Glutamatergic neuron (in vitro differentiated cells): ENCODE measurements at regions not wholly inside any gene's neighbourhood (a gene's known extent, or its start where the extent isn't known, plus 50 kb on each side); places are given as distances from the start of the nearest gene placed in this dataset.
"Not testable (repeated sequence)": the region's sequence is repeated elsewhere in the genome, so short reads cannot be mapped to it uniquely, and the experiment has no call there.

ENCODE experiments used
- DNase-seq: peaks from one replicate; pipeline ENCODE4 v3.0.0; 2022
- H3K27ac Mint-ChIP-seq: one replicate; pipeline ENCODE4 v1.8.0; 2020; ENCODE audit warnings: mild to moderate bottlenecking, mixed read lengths, inconsistent platforms; ENCODE audit not compliant: unreplicated experiment
- H3K27me3 Mint-ChIP-seq: one replicate; pipeline ENCODE4 v1.8.0; 2020; ENCODE audit warnings: mild to moderate bottlenecking, moderate library complexity, mixed read lengths, inconsistent platforms; ENCODE audit not compliant: unreplicated experiment
- H3K36me3 Mint-ChIP-seq: one replicate; pipeline ENCODE4 v1.8.0; 2020; ENCODE audit warnings: mild to moderate bottlenecking, mixed read lengths, inconsistent platforms; ENCODE audit not compliant: unreplicated experiment
- H3K4me1 Mint-ChIP-seq: one replicate; pipeline ENCODE4 v1.8.0; 2020; ENCODE audit warnings: mild to moderate bottlenecking, low read depth, mixed read lengths, inconsistent platforms; ENCODE audit not compliant: unreplicated experiment
- H3K4me3 Mint-ChIP-seq: one replicate; pipeline ENCODE4 v1.8.0; 2020; ENCODE audit warnings: mild to moderate bottlenecking, mixed read lengths, inconsistent platforms; ENCODE audit not compliant: unreplicated experiment
- H3K9me3 Mint-ChIP-seq: one replicate; pipeline ENCODE4 v1.8.0; 2020; ENCODE audit warnings: mild to moderate bottlenecking, moderate library complexity, mixed read lengths, inconsistent platforms; ENCODE audit not compliant: unreplicated experiment
- TF ChIP-seq, protein P1 (sequence below): fragments of 200-600 bp; sonication (generic); IDR thresholded peaks from one replicate; pipeline ENCODE4 v1.5.0; 2021; ENCODE audit not compliant: partially characterized antibody, unreplicated experiment

DNA sequence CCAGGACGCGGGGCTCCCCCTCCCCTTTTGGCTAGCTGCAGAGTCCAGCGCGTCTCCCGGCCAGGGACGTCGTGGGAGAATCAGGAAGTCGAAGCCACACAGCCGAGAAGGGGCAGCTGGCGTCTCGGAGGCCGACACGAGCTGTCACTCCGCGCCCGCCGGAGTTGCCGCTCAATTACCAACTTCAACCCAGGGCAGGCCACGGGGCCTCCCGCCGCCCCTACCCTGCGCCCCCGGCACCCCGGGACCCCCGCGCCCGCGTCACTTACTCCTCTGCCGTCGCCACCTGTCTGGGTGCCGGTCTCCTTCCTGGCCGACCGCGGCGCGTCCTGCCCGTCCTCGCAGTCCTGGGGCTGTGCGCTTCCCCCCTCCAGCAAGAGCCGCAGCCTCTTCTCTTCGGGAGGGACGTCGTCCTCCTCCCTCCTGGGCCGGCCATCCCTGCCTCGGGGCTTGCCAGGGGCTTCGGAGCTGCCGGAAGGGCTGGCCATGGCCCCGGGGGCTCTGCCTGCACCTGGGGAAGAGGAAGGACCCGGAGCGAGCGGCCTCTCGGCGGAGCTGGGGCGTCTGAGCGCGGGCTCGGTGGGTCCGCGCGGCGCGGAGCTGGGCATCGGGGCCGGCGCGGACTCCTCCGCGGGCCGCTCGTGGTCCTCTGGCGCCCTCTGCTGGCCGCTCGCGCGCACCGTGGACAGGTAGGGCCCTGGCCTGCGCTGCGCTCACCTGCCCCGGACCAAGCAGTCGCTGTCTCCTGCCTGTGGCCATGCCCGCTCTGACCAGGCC is 65.6 kb upstream of the CLEC6A start:
- not testable (repeated sequence) for H3K4me1 Mint-ChIP-seq, H3K27me3 Mint-ChIP-seq, H3K36me3 Mint-ChIP-seq, H3K9me3 Mint-ChIP-seq, H3K27ac Mint-ChIP-seq
- DNase-seq, result peak; percentile 78
- peak overlapping the region; percentile 42 for H3K4me3 Mint-ChIP-seq
- TF ChIP-seq, protein P1, sequence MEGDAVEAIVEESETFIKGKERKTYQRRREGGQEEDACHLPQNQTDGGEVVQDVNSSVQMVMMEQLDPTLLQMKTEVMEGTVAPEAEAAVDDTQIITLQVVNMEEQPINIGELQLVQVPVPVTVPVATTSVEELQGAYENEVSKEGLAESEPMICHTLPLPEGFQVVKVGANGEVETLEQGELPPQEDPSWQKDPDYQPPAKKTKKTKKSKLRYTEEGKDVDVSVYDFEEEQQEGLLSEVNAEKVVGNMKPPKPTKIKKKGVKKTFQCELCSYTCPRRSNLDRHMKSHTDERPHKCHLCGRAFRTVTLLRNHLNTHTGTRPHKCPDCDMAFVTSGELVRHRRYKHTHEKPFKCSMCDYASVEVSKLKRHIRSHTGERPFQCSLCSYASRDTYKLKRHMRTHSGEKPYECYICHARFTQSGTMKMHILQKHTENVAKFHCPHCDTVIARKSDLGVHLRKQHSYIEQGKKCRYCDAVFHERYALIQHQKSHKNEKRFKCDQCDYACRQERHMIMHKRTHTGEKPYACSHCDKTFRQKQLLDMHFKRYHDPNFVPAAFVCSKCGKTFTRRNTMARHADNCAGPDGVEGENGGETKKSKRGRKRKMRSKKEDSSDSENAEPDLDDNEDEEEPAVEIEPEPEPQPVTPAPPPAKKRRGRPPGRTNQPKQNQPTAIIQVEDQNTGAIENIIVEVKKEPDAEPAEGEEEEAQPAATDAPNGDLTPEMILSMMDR, result peak; percentile 75

DNA sequence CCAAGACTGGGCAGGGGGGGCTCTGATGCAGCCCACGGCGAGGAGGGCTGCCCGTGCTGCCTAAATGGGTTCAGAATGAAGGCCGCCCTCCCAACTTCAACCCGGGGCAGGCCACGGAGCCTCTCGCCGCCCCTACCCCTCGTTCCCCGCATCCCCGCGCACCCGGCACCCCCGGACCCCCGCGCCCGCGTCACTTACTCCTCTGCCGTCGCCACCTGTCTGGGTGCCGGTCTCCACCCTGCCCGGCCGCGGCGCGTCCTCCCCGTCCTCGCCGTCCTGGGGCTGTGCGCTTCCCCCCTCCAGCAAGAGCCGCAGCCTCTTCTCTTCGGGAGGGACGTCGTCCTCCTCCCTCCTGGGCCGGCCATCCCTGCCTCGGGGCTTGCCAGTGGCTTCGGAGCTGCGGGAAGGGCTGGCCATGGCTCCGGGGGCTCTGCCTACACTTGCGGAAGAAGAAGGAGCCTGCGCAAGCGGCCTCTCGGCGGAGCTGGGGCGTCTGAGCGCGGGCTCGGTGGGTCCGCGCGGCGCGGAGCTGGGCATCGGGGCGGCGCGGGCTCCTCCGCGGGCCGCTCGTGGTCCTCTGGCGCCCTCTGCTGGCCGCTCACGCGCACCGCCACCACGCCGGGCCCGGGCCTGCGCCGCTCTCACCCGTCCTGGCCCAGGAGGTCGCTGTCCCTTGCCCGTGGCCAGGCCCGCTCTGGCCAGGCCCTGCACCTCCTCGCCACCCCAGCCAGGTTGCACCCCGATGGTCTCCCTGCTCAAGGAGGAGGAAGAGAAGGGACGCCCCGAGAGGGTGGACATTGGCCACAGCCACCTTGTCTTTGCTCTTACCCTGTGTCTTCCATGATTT is 59.3 kb upstream of the CLEC6A start:
- TF ChIP-seq, protein P1, result peak; percentile 77
- peak overlapping the region; percentile 65 for H3K4me3 Mint-ChIP-seq
- peak; percentile 84 for DNase-seq
- not testable (repeated sequence) for H3K36me3 Mint-ChIP-seq, H3K27ac Mint-ChIP-seq, H3K9me3 Mint-ChIP-seq, H3K4me1 Mint-ChIP-seq, H3K27me3 Mint-ChIP-seq

DNA sequence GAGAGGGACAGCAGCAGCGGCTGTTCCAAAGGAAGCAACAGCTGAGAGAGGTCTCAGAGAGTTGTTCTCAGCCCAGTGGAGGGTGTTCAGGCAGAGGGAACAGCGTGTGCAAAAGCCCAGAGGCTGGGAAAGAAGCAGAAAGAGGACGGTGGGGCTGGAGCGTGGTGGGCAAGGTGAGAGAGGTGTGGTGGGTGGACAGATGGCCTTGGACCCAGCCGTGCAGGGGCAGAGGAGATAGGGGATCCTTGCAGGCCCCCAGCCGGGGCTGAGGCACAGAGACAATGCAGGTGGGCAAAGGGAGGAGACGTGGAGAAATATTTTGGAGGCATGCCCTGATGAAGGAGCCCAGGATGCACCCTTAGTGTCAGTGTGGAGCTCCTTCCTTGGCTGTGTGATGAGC is 58.4 kb upstream of the CLEC6A start:
- H3K9me3 Mint-ChIP-seq, DNase-seq, H3K4me1 Mint-ChIP-seq, H3K36me3 Mint-ChIP-seq, H3K27me3 Mint-ChIP-seq, H3K4me3 Mint-ChIP-seq, H3K27ac Mint-ChIP-seq: not testable (repeated sequence)

DNA sequence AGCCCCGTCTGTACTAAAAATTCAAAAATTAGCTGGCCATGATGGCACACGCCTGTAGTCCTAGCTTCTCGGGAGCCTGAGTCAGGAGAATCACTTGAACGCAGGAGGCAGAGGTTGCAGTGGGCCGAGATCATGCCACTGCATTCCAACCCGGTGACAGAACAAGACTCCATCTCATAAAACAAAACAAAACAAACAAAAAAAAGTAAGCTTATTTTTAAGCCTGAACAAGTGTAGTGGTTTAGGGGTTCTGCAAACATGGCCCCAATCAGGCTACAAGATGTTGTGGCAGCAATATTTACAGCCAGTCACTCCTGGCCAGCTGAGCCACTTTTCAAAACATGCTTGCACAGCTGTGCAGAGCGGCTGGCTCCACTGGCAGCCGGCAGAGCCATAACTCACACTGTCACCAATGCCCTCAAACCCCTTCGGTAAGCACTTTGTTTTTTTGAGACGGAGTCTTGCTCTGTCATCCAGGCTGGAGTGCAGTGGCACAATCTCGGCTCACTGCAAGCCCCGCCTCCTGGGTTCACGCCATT is 56.2 kb upstream of the CLEC6A start:
- not testable (repeated sequence) for H3K27ac Mint-ChIP-seq, H3K36me3 Mint-ChIP-seq, H3K9me3 Mint-ChIP-seq, H3K27me3 Mint-ChIP-seq, H3K4me3 Mint-ChIP-seq, H3K4me1 Mint-ChIP-seq, DNase-seq

DNA sequence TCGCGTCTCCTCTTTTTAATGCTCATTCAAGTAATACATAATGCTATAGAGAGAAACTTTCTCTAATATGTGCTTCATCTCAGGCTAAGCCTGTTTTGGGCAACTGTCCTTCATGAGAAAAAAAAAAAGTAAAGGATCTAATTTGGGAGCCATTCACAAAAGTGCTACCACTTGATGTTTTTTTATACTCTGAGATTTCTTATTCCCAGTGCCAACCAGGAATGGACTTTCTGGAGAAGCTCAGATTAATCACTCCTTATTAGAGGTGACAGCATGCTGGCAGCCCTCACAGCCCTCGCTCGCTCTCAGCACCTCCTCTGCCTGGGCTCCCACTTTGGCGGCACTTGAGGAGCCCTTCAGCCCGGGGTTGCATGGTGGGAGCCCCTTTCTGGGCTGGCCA is 51.9 kb upstream of the CLEC6A start:
- H3K4me3 Mint-ChIP-seq, H3K9me3 Mint-ChIP-seq, H3K36me3 Mint-ChIP-seq, H3K27me3 Mint-ChIP-seq, H3K27ac Mint-ChIP-seq, DNase-seq, H3K4me1 Mint-ChIP-seq: not testable (repeated sequence)

DNA sequence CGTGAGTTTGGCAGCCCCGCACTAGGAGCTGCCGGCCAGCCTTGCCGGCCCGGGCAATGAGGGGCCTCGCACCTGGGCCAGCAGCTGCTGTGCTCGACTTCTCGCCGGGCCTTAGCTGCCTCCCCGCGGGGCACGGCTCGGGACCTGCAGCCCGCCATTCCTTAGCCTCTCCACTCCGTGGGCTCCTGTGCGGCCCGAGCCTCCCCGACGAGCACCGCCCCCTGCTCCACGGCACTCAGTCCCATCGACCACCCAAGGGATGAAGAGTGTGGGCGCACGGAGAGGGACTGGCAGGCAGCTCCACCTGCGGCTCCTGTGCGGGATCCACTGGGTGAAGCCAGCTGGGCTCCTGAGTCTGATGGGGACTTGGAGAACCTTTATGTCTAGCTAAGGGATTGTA is 51.4 kb upstream of the CLEC6A start:
- H3K27ac Mint-ChIP-seq, DNase-seq, H3K9me3 Mint-ChIP-seq, H3K4me3 Mint-ChIP-seq, H3K27me3 Mint-ChIP-seq, H3K36me3 Mint-ChIP-seq, H3K4me1 Mint-ChIP-seq: not testable (repeated sequence)
